ENCODE measurements at regions not wholly inside any gene's neighbourhood (a gene's known extent, or its start where the extent isn't known, plus 50 kb on each side); places are given as distances from the start of the nearest gene placed in this dataset.
"Not testable (repeated sequence)": the region's sequence is repeated elsewhere in the genome, so short reads cannot be mapped to it uniquely, and the experiment has no call there.

DNA sequence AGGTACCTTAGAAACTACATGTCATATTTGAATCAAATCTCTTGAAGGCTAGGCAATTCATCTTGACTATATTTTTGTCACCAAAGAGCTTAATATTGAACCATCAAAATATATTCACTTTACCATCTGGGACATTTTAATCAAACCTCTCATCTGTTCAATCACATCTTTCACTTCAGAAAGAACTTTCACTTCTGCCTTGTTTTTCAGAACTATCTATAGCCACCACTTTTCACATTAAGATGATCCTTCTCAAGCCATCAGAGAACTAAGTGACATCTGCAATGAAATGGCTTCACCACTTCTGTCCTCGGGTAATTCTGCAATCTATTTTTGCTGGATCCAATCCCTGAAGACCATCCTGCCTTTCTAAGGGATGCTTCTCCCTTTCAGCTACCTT is 57.8 kb downstream of the OR2B2 start:
- DNase-seq (ENCODE audit: low spot score): no peak

GRCh38 chr6:27851440-27851839 is 60.8 kb downstream of the OR2B2 start:
- no peak for DNase-seq (ENCODE audit: low spot score)

DNA sequence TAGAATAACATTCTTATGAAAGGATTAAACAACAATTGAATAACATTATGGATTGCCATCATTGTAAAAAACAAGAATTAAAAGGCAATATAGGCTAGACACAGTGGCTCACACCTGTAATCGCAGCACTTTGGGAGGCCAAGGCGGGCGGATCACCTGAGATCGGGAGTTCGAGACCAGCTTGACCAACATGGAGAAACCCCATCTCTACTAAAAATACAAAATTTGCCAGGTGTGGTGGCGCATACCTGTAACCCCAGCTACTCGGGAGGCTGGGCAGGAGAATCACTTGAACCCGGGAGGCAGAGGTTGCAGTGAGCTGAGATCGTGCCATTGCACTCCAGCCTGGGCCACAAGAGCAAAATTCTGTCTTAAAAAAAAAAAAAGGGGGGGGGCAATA is 63.2 kb downstream of the OR2B2 start:
- not testable (repeated sequence) for DNase-seq (ENCODE audit: low spot score)

GRCh38 chr6:27847706-27848105 is 64.5 kb downstream of the OR2B2 start:
- DNase-seq (ENCODE audit: low spot score): no peak

GRCh38 chr6:27840572-27840971 is 71.6 kb downstream of the OR2B2 start:
- no peak for DNase-seq (ENCODE audit: low spot score)

DNA sequence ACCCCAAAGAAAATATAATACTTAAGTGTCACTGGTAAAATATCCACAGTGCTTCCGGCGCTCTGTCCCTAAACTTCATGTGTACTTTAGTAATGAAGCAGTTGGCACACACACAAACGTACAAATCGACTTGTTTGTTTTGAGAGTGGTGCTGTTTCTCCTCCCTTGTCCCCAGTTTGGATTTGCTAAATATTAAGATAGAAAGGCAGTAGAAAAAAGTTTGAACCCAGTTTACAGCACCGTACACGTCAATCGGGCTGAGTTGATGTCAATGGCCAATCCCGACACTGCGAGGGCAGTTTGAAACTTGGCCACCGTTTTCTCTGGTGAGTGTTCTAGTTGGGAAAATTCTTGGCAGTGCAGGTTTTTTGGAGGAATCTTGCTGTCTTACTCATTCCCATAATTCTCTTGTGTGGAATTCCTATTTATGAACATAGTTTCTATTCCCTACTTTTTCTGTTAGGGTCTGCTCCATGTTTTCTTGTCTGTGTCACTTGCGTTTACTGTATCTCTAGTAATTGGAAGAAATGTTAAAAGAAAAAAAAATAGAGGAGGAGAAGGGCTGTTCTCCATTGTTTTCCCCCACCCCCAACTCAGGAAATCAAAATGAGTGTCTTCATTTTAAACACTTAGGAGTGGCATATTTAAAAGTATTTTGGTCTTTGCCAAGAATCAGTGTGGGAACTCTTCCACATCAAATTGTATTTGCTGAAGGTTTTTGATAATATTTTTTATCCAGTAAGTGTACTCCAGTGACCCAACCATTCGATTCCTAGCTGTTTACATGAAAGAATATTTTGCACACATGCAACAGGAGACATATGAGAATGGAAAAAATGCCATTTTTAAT is 72.3 kb downstream of the OR2B2 start:
- no peak for DNase-seq (ENCODE audit: low spot score)

GRCh38 chr6:27838945-27839625 is 73.1 kb downstream of the OR2B2 start:
- DNase-seq (ENCODE audit: low spot score): peak; percentile 18

DNA sequence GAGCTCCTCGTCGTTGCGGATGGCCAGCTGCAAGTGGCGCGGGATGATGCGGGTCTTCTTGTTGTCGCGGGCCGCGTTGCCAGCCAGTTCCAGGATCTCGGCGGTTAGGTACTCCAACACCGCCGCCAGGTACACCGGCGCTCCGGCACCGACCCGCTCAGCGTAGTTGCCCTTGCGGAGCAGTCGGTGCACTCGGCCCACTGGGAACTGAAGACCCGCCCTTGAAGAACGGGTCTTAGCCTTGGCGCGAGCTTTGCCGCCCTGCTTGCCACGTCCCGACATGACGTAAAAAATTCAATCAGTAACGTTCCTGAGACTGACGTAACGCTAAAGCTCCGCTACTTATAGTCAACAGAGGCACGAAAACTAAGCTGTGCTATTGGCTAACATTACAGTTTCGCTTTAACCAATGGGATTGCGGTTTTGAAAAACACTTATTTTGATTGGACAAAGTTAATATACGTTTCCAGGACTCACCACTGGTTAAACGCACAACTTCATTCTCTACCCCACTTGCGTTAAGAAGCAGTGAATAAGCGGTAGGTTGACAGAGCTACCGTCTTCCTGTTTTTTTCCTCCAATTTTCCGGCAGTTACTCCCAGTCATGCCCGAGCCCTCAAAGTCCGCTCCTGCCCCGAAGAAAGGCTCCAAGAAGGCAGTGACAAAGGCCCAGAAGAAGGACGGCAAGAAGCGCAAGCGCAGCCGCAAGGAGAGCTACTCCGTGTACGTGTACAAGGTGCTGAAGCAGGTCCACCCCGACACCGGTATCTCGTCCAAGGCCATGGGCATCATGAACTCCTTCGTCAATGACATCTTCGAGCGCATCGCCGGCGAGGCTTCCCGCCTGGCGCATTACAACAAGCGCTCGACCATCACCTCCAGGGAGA is 73.9 kb downstream of the OR2B2 start:
- DNase-seq (ENCODE audit: low spot score): peak; percentile 97

GRCh38 chr6:27837625-27838057 is 74.6 kb downstream of the OR2B2 start:
- peak; percentile 28 for DNase-seq (ENCODE audit: low spot score)

DNA sequence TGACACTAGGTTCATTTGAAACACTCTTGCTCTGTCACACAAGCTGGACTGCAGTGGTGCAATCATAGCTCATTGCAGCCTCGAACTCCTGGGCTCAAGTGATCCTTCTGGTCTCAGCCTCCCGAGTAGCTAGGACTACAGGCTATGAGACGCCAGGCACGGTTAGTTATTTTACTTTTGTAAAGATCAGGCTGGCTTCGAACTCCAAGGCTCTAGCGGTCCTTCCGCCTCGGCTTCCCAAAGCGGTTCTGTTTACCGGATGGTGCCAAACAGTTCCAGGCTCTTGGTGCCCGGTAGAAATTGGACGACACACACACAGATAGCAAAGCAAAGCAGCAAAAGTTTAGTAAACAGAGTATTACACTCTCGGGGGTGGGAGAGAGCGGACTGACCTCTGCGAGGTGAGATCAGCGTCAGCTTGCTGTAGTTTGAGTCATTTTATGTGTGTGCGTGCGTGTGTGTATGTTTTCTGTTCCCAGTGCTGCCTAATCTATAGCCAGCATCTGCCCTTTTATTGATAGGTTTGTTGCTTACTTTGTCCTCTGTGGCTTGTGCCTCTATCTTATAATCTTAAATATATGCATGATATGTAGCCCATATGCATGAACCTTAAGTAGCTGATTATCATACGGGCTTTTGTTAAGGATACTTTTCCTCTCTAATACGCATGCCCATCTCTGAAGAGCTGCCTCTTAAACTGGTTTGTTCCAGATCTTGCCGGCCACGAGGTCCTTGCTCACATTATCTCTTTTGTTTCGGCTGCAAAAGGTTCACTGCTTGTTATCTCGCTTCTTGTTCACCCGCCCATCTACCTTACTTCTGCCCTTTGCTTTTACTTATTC is 75.2 kb downstream of the OR2B2 start:
- peak; percentile 67 for DNase-seq (ENCODE audit: low spot score)

DNA sequence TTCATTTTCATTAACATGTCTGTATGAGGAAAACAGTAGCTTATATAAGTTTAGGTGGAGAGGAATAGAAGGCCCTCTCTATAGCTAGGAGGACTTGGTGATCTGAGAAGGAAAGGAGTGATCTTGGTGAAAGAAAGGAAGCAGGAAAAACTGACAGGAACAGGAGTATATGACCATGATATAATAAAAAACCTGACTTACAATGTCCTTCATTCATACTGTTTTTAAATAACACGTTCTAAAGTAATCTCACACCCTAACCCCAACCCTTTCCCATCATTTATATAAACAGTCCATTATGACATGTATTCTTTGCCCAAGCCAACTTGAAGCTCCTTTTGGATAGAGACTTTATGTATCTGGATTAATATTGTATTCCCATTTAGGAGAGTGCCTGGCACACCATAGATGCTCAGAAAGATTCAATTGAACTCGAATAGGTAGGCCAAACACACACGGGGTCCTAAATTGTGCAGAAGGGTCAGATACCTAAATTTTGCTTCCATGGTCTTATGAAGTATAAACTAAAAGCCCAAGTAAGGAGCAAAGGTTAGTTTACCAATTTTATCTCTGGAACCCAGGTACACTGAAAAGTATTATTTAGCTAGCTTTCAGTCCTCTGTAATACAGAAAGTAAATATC is 75.9 kb downstream of the OR2B2 start:
- no peak for DNase-seq (ENCODE audit: low spot score)

- DNase-seq (ENCODE audit: low spot score): no peak
Measured at GRCh38 chr6:27834879-27835549, 77.2 kb downstream of the OR2B2 start.

DNA sequence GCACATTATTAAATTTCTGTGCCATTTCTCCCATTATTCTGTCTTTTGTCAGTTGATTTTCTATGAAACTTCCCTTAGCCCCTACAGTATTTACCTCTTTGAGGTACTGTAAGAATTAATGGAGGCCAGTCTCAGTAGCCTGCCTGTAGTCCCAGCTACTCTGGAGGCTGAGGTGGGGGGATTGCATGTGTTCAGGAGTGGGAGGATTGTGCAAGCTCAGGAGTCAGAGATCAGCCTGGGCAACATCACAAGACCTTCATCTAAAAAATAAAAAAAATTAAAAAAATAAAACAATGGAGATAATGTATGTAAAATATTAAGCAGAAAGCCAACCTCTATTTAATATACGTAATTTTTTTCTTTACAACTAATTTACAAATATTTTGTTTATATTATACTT is 77.8 kb downstream of the OR2B2 start:
- no peak for DNase-seq (ENCODE audit: low spot score)

DNA sequence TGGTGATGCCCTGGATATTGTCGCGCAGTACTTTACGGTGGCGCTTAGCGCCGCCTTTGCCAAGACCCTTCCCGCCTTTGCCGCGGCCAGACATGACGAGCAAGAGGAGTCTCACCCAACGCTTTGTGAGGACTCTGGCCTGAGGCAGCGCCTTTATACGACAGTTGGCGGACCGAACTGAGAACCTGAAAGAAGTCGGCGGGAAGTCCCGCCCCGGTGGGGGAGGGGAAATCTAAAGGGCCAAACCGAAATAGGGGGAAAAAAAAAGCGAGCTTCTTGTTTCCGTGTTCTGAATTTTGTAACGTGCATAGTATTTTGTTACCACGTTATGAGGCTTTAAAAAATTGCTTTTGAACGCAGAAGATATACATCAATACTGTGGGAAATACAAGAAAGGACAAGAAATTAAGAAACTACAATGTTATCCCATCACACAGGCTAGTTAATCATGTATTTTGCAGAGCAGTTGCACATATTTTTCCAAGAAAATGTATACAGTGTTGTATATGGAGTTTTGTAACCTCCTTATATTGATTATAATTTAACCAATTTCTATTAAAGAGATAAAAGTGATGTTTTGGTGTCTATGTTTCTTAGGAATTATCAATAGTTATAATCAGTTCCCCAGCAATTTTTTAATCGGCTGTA is 80.6 kb downstream of the OR2B2 start:
- DNase-seq (ENCODE audit: low spot score): peak; percentile 88

- peak; percentile 49 for DNase-seq (ENCODE audit: low spot score)
Measured at GRCh38 chr6:27830600-27831433, 81.4 kb downstream of the OR2B2 start.

DNA sequence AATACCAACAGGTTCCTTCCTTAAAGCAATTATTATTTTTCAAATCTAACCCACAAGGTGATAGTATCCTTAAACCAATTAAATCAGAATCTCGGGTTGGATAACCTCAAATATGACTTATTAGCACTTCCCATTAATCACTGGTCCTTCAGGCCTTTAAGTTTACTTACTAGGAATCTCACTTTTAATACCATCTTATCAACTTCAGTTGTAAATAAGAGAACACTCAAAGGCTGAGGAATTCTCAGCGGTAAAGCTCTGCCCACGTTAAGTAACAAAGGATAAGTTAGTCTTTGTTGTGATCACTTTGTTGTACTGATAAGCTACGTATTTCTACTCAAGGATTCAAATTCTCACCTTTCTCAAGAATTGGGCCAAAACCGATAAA is 82.0 kb downstream of the OR2B2 start:
- DNase-seq (ENCODE audit: low spot score): no peak

- DNase-seq (ENCODE audit: low spot score): no peak
Measured at GRCh38 chr6:27829453-27830211, 82.6 kb downstream of the OR2B2 start.

DNA sequence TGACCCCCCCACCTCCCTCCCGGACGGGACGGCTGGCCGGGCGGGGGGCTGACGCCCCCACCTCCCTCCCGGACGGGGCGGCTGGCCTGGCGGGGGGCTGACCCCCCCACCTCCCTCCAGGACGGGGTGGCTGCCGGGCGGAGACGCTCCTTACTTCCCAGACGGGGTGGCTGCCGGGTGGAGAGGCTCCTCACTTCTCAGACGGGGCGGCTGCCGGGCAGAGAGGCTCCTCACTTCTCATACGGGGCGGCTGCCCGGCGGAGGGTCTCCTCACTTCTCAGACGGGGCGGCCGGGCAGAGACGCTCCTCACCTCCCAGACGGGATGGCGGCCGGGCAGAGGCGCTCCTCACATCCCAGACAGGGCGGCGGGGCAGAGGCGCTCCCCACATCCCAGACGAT is 84.7 kb downstream of the OR2B2 start:
- DNase-seq (ENCODE audit: low spot score): not testable (repeated sequence)

Data from CD4-positive, alpha-beta T cell treated with Interleukin-2 at 100 ng/mL for 4 hours (primary cell).